Endothelial cell of umbilical vein (primary cell): ENCODE measurements at regions not wholly inside any gene's neighbourhood (a gene's known extent, or its start where the extent isn't known, plus 50 kb on each side); places are given as distances from the start of the nearest gene placed in this dataset.

Experiments
- EZH2 ChIP-seq: IDR thresholded peaks from 2 replicates; pipeline ENCODE4 v1.6.1; 2012; ENCODE audit warnings: borderline replicate concordance, low read depth, mild to moderate bottlenecking, moderate library complexity, low read length, inconsistent platforms; ENCODE audit not compliant: severe bottlenecking
- TF ChIP-seq, protein P1 (sequence below), 2 donors: IDR thresholded peaks; 1 replicate in 1 of 2; 2 replicates in 1 of 2; pipeline ENCODE4 v1.5.1; 2011; ENCODE audit warnings: low read length in 2 of 2, mild to moderate bottlenecking in 2 of 2, moderate library complexity in 2 of 2, control low read depth in 1 of 2, inconsistent platforms in 1 of 2, low read depth in 1 of 2; ENCODE audit not compliant: insufficient read depth in 1 of 2; ENCODE audit errors: extremely low read depth in 1 of 2

DNA sequence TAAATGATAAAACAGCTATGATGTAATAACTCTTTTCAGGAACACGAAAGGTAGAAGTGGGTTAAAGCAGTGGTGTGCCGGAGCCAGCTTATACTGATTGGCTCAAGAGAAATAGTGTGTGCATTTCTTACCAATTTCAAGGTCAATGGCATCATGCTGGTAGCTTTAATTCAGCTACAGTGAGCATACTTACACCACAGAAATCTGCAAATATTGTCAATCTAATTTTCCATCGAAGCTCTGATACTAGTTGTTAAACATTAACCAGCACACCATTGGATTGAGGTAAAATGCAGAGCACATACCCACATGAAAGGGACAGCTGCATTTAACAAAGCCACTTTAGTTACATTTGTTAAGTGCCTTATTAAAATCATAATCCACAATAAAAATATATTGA, 225.7 kb downstream of the KCNC2 start:
- TF ChIP-seq, protein P1, sequence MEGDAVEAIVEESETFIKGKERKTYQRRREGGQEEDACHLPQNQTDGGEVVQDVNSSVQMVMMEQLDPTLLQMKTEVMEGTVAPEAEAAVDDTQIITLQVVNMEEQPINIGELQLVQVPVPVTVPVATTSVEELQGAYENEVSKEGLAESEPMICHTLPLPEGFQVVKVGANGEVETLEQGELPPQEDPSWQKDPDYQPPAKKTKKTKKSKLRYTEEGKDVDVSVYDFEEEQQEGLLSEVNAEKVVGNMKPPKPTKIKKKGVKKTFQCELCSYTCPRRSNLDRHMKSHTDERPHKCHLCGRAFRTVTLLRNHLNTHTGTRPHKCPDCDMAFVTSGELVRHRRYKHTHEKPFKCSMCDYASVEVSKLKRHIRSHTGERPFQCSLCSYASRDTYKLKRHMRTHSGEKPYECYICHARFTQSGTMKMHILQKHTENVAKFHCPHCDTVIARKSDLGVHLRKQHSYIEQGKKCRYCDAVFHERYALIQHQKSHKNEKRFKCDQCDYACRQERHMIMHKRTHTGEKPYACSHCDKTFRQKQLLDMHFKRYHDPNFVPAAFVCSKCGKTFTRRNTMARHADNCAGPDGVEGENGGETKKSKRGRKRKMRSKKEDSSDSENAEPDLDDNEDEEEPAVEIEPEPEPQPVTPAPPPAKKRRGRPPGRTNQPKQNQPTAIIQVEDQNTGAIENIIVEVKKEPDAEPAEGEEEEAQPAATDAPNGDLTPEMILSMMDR (IDR thresholded peaks at IDR 0.05; ENCODE audit: extremely low read depth in 1 of 2, insufficient read depth in 1 of 2, low read depth in 1 of 2, low read length in 2 of 2) = no peak
- no peak for TF ChIP-seq EZH2
